T-helper 2 cell treated with Interferon-gamma antibody and Interleukin-4, amounts not matched to agents 100 ng/mL and 5 ng/mL, for 36 hours (primary cell): ENCODE measurements at regions not wholly inside any gene's neighbourhood (a gene's known extent, or its start where the extent isn't known, plus 50 kb on each side); places are given as distances from the start of the nearest gene placed in this dataset.

Source experiments
- intact Hi-C: fragments of 100-400 bp; cut with micrococcal nuclease; formaldehyde crosslinking; loops from one replicate; pipeline ENCODE4 v1.15.1; 2023

DNA sequence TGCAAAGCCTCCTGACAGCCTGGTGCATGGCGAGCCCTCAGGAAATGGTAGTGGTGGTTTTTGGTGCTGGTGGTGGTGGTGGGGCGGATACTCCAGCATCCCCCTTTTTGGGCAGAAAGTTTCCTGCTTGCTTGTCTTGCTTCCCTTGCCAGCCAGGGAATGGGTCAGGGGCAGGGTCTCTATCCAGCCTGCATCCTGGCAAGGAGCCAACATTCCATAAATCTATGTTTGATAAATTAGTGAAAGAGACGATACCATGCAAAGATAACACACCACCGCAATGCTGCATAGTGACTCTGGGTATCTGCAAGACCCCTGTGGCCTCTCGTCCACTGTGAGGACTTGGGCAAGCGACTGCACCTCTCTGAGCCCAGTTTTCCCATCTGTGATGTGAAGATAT, 246.2 kb downstream of the LRFN2 start:
- intact Hi-C loops, result no loop called here

DNA sequence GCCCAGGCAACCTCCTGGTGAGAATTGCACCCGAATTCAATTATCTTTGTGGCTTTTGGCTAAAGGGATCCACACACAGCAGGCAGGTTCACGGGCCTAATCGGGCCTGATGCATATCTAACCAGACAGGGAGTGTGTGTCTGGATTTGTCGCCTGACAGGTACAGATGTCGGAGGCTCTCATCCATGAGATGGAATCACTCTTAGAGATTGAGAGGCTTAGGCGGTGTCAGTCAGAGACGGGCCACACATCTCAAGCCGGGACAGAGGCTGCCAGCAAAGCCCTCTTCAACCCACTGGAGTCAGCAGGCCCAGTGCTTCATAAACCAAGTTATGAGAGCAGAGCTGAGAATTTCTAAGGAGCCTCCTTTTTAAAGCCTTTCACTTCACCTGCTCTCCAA, 247.0 kb downstream of the LRFN2 start:
- intact Hi-C loops, result no loop called here

DNA sequence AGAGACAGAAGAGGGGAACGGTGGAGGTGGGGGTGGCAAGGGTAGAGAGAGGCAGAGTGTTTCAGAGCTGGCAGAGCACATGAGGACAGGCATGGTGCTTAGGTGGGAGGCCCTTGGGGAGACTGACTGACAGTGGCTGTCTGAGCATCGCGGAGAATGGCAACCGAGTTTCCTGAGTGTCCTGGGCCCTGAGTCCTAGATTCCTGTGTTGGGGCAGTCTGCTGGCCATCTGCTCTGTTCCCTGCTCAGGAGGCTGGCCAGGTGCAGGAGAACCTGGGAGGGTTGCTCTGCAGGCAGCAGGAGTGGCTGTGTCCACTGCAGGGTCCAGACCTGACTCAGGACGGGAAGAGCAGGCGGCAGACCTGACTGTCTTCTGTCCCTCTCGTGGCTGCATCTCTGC, 248.9 kb downstream of the LRFN2 start:
- intact Hi-C loops, result no loop called here

DNA sequence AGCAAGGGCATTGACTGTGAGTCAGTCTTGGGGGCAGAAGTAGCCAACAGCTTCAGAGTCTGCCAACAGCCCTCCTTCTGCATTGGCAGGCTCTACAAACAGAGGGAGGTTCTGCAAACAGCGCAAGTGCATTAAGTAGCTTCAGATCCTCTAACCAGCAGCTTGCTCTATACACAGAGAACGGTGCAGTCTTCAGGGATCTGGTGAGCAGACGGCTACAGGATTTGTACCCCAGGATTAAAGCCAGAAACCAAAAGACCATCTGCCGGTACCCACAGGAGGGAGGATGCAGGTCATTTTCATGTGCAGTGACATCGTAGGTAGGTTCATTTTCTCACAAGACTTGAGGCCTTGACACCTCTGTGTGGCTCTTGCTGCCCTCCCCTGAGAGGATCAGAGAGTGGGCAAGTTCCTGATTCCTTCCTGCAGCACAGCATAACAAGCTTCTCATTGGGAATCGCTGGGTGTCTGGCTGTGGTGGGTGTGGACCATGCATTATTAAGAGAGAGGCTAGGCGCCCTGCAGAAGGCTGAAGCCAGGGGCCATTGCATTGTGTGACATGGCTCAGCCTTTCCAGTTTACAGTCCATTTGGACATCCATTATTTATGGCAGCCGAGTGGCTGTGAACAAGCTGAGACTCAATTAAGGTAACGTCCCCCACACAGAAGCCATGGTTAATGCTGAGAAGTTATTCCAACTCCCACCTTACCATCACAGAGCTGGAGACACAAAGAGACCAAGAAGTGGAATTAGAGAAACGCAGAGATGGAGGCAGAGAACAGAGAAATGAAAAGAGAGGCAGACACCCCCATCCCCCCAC, 250.0 kb downstream of the LRFN2 start:
- intact Hi-C loops, result no loop called here

DNA sequence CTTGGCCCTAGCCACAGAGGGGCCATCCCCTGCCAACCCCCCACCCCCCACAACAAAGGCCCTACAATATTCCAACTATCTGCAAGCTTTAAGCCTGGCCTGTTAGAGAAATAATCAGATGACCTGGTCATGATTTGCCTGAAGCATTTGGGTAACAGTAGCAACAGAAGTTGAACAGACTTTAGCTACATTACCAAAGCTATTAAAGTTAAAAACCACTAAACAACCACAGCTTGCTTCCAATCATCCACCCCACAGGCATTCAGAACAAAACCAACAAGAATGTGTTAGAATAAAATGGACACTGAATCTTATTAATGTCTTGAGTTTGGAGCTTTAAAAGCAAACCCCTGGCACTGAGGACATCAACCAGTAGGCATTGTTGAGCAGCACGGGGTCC, 250.9 kb downstream of the LRFN2 start:
- intact Hi-C loops, result no loop called here

DNA sequence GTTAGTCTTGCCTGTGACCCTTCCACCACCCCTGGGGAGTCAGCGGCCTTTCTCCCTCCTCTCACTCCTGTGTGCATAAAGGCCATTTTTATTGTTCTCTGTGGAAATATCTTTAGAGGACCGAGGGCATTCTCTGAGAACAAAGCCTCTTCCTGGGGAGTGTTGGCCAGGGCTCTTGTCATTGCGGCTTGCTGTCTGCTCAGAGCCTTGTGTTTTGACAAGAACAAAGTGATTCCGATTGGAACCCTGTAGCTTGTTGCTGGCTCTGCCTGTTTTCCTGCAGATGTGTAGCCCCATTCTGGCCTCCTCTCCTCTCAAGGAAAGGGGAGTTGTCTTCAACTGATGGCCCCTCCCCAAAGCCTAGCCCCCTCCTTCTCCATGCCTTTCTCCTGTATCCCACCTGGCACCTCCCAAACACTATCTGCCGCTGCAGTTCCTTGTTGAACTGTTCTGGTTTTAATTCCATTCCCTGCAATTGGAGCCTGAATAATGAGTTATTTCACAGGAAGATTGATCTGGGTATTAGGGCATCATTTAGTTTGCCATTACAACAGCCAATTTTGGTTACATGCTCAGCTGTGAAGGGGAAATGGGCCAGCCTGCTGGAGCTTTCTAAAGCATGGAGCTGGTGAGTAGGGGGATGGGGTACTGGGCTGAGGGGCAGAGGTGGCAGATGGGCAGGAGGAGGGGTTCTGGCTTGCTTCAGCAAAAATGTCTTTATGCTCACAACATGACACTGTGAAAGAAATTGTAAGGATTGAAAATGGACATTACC, 252.5 kb downstream of the LRFN2 start:
- intact Hi-C loops, result no loop called here

DNA sequence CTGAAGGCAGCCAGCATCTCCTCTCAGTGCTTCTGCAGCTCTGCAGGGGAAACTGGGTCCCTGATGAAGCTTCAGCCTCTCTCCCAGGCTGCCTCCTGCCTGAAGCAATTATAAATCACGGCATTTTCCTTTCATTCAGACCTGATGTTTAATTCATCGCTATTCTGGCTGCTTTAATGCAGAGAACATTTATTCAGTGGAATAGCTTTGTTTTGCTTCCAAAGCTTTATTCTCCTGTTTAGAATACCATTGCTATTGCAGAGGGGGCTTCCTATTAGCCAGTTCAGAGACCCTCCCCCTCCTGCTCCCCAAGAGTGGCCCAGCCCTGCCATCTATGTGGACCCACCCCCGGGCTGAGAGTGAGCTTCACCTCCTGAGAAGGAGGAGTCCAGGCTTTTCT, 255.6 kb downstream of the LRFN2 start:
- intact Hi-C loops, result no loop called here

DNA sequence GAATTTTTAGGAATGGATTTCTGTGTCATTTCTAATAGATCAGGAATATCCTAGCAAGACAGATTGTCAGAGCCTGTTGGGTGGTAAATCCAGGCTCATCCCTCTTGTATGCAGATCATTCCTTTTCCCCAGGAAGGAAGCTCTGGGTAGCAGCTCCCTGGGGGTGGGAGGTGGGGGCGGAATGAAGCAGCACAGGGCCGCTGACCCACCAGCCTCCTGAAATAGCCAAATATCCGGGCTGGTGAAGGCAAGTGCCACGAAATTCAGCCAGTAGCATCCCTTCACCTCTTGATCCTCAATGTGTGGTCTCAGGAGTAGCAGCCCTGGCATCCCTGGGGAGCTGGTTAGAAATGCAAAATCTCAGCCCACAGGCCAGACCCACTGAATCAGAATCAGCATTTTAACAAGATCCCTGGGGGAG, 256.9 kb downstream of the LRFN2 start:
- intact Hi-C loops, result no loop called here

DNA sequence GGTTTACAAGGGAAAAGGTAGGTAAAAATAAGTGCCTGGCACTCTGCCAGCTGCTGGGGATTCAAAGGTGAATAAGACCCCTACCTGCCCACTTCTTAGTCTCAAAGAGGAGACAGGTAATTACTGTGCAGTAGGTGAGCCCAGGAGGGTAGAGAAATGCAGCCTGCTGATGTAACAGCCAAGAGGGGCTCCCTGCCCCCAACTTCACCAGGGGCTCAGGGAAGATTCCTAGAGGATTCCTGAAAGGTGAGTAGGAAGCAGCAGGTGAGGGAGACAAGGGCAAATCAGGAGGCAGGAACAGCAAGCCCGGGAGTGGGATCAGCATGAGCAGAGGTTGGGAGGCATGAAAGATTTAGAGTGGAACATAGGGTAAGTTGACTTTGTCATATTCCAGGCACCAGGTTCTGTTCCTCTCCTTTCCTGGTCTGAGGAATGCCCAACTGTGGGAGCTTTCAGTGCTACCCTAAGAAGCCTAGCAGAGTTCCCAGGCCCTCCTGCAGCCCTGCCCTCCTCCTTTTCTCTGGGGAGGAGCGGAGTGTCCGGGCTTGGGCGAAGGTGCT, 258.1 kb downstream of the LRFN2 start:
- intact Hi-C loops, result loop anchor here (2.0 to 10.0 kb wide), 2 partner anchors 186 to 496 kb away; no protein-coding TSS in a partner anchor

DNA sequence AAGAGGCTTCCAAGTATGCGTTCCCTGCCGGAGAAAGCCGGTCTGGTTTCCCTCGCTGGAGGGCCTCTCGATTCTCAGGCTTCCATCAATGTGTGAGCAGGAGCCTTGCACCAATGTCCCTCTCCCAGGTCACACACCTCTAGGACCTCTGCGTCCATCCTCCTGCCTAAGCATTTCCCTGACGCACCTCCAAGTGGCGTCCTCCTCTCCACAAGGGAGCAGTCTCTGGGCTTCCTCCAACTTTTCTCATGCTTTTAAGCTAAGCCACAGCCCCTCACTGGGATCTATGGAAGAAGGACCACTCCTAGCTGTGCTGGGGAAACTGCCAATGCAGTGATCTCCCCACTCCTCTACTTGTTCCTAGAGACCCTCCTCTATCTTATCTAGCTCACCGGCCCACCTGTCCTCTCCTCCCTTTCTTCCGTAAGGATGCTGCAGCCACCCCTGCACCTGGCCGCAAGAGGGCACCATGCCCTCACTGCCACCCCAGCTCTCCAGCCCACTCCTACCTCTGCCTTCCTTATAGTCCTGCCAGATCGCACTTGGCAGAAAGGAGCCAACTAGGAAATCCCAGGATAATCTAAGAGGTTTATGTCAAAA, 258.7 kb downstream of the LRFN2 start:
- intact Hi-C loops, result loop anchor here (2.0 to 10.0 kb wide), 2 partner anchors 186 to 496 kb away; no protein-coding TSS in a partner anchor

DNA sequence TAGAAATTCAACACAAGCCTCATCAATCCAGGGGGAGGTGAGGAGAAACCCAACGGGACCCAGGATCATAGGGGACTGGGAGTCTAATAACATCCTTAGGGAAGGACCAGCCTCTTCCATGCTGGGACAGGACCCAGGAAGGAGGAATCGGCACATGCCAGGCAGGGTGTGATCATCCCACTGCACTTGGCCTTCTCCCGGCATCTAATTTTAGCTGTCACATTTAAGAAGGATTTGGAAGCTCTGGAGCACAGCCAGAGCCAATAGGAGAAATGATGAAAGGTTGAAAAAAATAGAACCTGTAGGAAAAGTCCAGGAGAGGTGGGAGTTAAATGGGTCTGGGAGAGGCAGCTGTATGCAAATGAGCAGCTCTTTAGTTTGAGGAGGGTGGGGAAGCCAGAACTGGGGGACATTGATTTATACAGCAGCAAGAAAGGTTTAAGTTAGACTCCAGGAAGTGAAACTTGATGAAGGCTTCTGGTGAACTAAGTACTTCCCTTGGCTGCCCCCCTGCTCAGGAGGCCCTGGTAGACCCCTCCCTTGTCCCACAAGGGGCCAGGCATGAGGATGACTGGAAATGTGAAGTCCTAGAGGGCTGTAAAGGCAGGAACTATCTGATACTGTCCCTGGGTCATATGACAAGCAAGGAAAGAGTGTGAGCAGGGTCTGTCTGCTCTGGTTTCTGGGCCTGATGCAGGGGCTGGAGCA, 260.3 kb downstream of the LRFN2 start:
- intact Hi-C loops, result loop anchor here (10.0 kb wide), 1 partner anchor 188 kb away; no protein-coding TSS in a partner anchor

DNA sequence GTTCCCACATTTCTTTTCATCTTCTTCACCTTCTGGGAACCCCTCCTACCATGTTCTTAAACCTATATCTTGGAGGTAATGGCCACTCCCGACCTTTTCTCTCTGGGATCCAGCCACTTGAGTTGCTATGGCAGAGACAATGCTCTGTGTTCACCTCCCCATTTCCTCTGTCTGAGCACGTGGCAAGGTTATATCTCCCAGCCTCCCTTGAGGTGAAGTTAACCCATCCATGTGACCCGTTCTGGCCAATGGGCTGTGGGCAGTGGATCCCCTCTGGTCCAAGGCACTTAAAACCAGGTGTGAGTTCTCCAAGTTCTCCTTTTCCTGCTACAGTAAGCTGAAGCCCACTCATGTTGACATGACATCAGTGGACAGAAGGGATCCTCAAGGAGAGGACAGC, 261.4 kb downstream of the LRFN2 start:
- intact Hi-C loops, result loop anchor here (10.0 kb wide), 1 partner anchor 189 kb away; no protein-coding TSS in a partner anchor

DNA sequence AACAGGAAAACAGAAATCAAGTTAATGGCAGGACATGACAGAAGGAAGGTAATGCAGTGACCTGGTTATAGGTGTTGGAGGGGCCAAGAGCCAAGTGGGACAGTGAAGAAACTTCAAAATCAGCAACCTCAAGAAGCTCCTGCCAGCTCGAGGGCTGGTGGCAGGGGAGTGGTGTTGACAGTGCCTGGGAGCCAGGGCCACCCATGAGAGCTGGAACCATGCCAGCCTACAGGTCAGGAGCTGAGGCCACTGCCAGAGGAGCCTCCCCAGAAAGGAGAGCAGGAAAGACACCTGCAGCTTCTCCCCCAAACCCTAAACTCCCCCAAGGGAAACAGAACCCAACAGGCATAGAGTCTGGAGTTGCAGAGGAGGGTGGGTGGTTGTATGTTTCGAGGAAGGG, 262.1 kb downstream of the LRFN2 start:
- intact Hi-C loops, result loop anchor here (10.0 kb wide), 1 partner anchor 190 kb away; no protein-coding TSS in a partner anchor

DNA sequence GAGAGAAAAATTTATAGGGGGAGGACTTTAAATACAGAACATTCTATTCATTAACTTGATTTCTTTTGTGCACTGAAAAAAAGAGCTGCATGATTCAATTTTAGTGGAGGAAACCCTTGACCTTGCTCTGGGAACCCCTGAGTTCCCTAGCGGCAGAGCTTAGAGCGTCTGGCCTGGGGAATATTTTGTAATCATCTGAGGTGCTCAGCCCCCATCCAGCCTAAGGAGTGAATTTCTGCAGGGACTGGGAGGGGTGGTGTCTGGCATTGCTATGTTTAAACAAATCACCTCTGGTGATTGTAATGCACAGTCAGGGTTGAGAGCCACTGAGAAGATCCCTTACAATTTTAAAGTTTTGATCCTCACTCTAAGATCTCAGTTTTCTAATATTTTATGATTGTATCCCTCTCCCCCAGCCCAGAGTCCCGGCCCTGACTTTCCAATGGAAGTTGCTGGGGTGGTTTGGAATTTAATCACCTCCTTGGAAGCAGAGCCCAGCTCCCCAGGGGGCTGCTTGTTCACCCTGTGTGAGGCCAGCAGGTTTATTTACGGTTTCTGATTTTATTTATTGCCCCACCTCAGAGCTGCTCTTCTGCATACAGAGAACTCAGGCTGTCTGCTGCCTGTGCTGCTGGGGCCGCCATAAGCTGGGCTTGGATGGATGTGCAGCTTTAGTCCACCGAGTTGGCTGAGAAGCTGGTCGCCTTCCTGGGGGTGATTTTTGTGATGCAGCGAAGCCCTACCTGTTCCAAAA, 263.1 kb downstream of the LRFN2 start:
- intact Hi-C loops, result loop anchor here (10.0 kb wide), 1 partner anchor 191 kb away; no protein-coding TSS in a partner anchor

DNA sequence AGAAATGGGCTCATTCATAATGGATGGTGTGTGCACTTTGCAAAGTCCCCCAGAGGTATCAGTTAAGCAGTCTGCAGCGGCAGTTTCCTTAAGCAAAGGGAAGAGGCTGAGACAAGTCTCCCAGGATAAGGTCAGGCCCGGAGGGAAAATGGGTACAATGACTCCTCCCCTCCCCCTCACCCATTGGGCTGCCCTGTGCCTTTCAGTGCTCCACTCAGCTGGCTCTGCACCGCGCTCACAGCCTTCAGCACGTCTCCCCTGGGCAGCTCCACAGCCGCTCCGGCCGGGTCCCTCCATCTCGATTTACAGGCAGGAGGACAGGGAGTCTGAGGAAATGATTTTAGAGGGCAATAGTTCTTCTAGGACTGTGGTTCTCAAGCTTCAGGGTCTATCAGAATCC, 264.8 kb downstream of the LRFN2 start:
- intact Hi-C loops, result loop anchor here (10.0 kb wide), 1 partner anchor 192 kb away; no protein-coding TSS in a partner anchor

DNA sequence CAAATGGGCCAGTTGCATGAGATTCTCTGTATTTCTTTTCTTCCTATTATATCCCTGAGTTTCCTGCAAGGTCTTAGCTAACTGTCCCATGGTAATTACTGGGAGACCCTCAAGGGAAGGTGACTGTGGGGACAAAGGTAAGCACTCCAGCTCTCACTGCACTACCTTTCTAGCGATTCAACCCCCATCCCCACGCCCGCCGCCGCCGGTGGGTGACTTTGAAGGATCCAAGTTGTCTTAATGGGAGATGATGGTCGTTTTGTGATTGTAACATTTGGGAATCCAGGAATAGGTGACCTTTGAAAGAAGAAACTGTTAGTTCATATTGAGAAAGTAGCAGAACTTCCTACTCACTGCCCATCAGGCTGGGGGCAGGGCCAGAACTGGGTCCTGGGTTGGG, 265.5 kb downstream of the LRFN2 start:
- intact Hi-C loops, result loop anchor here (10.0 kb wide), 1 partner anchor 193 kb away; no protein-coding TSS in a partner anchor

DNA sequence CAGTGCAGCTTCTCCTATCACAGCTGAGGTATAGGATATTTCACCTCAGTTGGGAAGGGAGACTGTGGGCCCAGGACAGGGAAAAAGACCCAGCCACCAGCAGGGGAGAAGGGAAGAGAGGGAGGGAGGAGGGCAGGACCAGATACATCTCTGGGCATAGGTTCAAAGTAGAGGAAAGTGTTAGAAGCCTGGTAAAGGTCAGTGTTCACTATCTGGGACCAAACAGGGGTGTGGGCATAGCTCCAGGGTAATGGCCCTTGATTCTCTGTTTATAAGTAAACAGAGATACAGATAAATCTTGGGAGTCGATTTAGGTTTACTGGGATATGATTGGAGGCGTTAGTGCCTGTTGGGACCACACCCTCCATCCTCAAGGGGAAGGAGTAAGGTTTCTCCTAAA, 266.2 kb downstream of the LRFN2 start:
- intact Hi-C loops, result loop anchor here (10.0 kb wide), 1 partner anchor 194 kb away; no protein-coding TSS in a partner anchor

DNA sequence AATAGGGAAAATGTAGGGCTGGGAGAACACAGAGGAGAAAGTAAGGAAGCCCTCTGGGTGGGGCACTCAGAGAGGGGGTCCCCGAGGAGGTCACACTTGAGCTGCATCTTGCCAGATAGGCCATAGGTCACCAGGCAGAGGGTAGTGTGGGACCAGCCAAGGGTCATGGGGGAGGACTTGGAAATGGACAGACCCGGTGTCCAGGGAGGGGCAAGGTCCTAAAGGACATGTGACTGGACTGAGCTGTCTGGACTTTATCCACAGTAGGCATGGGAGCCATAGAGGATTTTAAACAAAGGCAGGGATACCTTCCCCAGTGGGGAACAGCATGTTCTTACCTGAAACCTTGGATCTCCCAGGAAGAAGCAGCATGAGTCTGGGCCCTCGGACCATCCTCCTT, 266.7 kb downstream of the LRFN2 start:
- intact Hi-C loops, result loop anchor here (10.0 kb wide), 1 partner anchor 194 kb away; no protein-coding TSS in a partner anchor

DNA sequence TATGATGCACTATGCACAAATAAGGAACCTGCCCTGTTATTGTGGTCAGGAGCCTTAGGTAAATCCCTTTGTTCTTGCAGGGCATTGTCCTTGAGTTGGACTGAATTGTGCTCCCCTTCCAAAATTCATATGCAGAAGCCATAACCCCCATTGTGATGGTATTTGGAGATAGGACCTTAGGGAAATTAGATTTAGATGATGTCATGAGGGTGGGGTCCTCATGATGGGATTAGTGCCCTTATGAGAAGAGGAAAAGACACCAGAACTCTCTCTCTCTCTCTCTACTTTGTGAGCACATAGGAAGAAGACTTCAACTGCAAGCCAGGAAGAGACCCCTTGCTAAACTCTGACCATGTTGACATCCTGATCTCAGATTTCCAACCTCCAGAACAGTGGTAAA, 268.0 kb downstream of the LRFN2 start:
- intact Hi-C loops, result no loop called here

DNA sequence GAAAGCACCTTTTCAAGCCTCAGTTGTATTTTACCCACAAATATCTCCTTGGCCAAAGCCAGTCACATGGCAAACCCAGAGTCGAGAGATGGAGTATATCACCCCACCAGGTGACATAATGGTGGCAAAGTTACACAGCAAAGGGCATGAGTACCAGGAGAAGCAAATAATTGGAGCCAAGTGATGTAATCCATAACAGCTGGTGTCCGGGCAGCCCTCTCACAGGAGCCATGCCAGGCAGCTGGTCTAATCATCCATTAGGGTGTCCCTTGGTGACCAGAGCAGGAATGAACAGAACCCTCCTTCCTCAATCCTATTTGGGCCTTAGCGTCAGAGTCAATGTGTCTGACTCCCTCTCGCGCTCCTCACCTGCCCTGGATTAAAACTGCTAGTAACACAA, 272.1 kb downstream of the LRFN2 start:
- intact Hi-C loops, result no loop called here
